ENCODE measurements at regions not wholly inside any gene's neighbourhood (a gene's known extent, or its start where the extent isn't known, plus 50 kb on each side); places are given as distances from the start of the nearest gene placed in this dataset.

DNA sequence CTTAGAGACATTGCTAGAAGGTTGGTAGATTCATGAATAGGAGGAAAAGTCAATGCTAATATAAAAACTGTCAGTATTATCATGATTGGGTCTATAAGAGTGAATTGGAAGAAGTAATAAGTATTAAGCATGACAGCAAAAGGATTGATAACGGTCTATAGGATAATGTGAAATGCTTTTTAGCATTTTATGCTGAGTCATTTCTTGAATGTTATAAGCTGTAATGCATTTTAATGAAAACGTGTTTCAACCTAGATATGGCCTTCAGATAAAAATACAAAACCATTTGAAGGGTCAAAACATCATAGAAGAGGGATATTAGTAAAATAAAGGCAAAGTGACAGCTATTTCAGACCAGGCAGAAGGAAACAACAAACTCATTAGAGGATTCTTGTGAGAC is 353.5 kb downstream of the SH2D1A start:
- no peak for DNase-seq (ENCODE audit: low read depth in 1 of 2, low spot score in 1 of 2)
- no peaks in the 10 kb centered on the region for H3K27me3 ChIP-seq (ENCODE audit: insufficient read depth, poor library complexity, severe bottlenecking)
- TF ChIP-seq SPI1 (IDR thresholded peaks at IDR 0.05; ENCODE audit: borderline replicate concordance, low read depth) = no peak
- TF ChIP-seq POLR2AphosphoS5 (IDR thresholded peaks at IDR 0.05; ENCODE audit: low read depth) = no peak
- TF ChIP-seq, protein P1, sequence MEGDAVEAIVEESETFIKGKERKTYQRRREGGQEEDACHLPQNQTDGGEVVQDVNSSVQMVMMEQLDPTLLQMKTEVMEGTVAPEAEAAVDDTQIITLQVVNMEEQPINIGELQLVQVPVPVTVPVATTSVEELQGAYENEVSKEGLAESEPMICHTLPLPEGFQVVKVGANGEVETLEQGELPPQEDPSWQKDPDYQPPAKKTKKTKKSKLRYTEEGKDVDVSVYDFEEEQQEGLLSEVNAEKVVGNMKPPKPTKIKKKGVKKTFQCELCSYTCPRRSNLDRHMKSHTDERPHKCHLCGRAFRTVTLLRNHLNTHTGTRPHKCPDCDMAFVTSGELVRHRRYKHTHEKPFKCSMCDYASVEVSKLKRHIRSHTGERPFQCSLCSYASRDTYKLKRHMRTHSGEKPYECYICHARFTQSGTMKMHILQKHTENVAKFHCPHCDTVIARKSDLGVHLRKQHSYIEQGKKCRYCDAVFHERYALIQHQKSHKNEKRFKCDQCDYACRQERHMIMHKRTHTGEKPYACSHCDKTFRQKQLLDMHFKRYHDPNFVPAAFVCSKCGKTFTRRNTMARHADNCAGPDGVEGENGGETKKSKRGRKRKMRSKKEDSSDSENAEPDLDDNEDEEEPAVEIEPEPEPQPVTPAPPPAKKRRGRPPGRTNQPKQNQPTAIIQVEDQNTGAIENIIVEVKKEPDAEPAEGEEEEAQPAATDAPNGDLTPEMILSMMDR (IDR thresholded peaks at IDR 0.05; ENCODE audit: insufficient read depth, low read length) = no peak
- TF ChIP-seq GABPA (IDR thresholded peaks at IDR 0.05; ENCODE audit: low read depth) = no peak
- TF ChIP-seq, protein P2, sequence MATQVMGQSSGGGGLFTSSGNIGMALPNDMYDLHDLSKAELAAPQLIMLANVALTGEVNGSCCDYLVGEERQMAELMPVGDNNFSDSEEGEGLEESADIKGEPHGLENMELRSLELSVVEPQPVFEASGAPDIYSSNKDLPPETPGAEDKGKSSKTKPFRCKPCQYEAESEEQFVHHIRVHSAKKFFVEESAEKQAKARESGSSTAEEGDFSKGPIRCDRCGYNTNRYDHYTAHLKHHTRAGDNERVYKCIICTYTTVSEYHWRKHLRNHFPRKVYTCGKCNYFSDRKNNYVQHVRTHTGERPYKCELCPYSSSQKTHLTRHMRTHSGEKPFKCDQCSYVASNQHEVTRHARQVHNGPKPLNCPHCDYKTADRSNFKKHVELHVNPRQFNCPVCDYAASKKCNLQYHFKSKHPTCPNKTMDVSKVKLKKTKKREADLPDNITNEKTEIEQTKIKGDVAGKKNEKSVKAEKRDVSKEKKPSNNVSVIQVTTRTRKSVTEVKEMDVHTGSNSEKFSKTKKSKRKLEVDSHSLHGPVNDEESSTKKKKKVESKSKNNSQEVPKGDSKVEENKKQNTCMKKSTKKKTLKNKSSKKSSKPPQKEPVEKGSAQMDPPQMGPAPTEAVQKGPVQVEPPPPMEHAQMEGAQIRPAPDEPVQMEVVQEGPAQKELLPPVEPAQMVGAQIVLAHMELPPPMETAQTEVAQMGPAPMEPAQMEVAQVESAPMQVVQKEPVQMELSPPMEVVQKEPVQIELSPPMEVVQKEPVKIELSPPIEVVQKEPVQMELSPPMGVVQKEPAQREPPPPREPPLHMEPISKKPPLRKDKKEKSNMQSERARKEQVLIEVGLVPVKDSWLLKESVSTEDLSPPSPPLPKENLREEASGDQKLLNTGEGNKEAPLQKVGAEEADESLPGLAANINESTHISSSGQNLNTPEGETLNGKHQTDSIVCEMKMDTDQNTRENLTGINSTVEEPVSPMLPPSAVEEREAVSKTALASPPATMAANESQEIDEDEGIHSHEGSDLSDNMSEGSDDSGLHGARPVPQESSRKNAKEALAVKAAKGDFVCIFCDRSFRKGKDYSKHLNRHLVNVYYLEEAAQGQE (IDR thresholded peaks at IDR 0.05; ENCODE audit: insufficient replicate concordance, low read depth) = no peak
- no peak overlapping the region for H3K4me3 ChIP-seq (replicated peaks; ENCODE audit: insufficient read depth, low read length)
- H3K27ac ChIP-seq (replicated peaks) = no peak overlapping the region

DNA sequence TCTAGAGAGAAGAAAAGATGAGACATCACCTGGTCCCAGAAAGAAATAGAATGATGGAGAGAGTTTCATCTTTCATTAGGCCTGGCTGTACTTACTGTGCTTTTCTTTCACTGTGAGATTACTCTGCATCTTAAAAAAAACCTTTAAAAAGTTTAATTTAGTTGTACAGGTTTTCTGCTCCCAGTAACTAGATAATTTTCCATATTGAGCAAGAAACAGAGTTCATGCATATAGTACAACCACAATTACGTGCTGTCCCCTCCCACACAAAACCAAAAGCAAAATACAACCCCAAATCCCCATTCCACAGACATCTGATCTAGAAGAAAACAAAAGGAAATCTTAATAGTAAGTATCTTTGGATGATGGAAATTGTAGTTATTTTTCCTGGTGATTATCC is 371.2 kb downstream of the SH2D1A start:
- Histone ChIP-seq H3K27me3 (ENCODE audit: insufficient read depth, poor library complexity, severe bottlenecking) (no peaks in the 10 kb centered on the region), H3K4me3 (replicated peaks; ENCODE audit: insufficient read depth, low read length) (no peak overlapping the region), H3K27ac (replicated peaks) (no peak overlapping the region)
- DNase-seq (ENCODE audit: low read depth in 1 of 2, low spot score in 1 of 2) = no peak
- TF ChIP-seq, protein P1 (IDR thresholded peaks at IDR 0.05; ENCODE audit: insufficient read depth, low read length) = no peak
- TF ChIP-seq GABPA (IDR thresholded peaks at IDR 0.05; ENCODE audit: low read depth) (no peak), SPI1 (IDR thresholded peaks at IDR 0.05; ENCODE audit: borderline replicate concordance, low read depth) (no peak), POLR2AphosphoS5 (IDR thresholded peaks at IDR 0.05; ENCODE audit: low read depth) (no peak)
- TF ChIP-seq, protein P2 (IDR thresholded peaks at IDR 0.05; ENCODE audit: insufficient replicate concordance, low read depth) = no peak

DNA sequence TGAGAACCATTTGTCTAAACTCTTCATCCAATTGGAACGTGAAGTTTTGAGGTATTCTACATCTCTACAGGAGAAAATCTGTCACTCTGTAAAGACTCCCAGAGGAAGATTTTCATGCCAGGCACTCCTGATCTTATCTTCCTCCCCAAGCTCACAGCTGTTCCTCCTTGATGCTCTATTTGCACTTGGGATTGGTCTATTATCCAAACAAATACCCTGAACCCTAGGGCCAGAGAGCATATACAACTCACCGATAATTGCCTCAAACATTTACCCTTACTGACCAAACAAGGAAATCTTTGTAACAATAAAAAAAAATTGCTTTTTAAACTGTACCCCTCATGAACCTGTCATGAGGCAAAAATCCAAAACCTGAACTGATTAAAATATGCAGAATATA is 372.7 kb downstream of the SH2D1A start:
- DNase-seq (ENCODE audit: low read depth in 1 of 2, low spot score in 1 of 2) = no peak
- H3K27me3 ChIP-seq (ENCODE audit: insufficient read depth, poor library complexity, severe bottlenecking) = no peaks in the 10 kb centered on the region
- H3K27ac ChIP-seq (replicated peaks) = no peak overlapping the region
- H3K4me3 ChIP-seq (replicated peaks; ENCODE audit: insufficient read depth, low read length) = no peak overlapping the region
- TF ChIP-seq SPI1 (IDR thresholded peaks at IDR 0.05; ENCODE audit: borderline replicate concordance, low read depth) (no peak), GABPA (IDR thresholded peaks at IDR 0.05; ENCODE audit: low read depth) (no peak), POLR2AphosphoS5 (IDR thresholded peaks at IDR 0.05; ENCODE audit: low read depth) (no peak)
- TF ChIP-seq, protein P2 (IDR thresholded peaks at IDR 0.05; ENCODE audit: insufficient replicate concordance, low read depth) = no peak
- TF ChIP-seq, protein P1 (IDR thresholded peaks at IDR 0.05; ENCODE audit: insufficient read depth, low read length) = no peak

Data from HL-60 (cell line).